NCI-H2081 (cell line): ENCODE measurements at regions not wholly inside any gene's neighbourhood (a gene's known extent, or its start where the extent isn't known, plus 50 kb on each side); places are given as distances from the start of the nearest gene placed in this dataset.
A peak's percentile ranks its signal among the peaks of the same experiment; 100 is the strongest.

Source experiments
- DNase-seq, 2 experiments: peaks; one replicate each; lab custom pipeline; 2025; lab: John Stamatoyannopoulos, UW

DNA sequence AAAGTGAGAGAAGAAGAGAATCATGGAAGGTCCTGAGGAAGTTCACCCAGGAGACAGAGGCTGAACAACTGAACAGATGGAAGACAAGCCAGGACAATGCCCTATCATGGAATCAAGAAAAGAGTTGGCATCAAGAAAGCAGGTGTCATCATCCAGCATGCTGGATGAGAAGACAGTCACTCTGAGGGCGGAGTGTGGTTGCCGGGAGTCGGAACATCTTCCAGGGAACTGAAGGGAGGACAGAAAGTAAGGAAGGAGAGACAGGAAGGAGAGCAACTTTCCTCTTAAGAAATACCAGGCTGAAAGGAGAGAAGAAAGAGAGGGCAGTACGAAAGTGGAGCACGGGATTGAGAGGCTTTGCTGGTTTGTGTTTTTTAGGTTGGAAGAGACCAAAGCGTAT, 654.5 kb upstream of the CELF2 start:
- no peak for DNase-seq

- DNase-seq: no peak
Measured at GRCh38 chr10:10364902-10365301, 652.8 kb upstream of the CELF2 start.

DNA sequence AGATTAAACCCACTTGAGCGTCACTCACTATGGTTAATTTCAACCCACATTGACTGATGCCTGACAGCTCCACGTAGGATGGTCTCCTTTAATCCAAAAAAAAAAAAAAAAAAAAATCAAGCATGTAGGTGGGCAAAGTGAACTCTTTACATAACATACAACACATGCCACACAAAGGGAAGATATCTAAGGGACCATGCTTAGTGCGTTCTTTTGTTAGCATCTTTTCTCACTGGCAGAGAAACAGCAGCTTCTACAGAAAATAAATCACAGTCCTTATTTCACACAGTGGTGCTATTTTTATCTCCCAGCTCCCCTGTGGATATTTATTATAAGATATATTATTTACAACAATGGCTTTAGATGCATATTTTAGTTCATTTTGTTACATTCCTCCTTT, 652.0 kb upstream of the CELF2 start:
- DNase-seq: no peak

GRCh38 chr10:10366836-10367235, 650.8 kb upstream of the CELF2 start:
- DNase-seq: no peak

DNA sequence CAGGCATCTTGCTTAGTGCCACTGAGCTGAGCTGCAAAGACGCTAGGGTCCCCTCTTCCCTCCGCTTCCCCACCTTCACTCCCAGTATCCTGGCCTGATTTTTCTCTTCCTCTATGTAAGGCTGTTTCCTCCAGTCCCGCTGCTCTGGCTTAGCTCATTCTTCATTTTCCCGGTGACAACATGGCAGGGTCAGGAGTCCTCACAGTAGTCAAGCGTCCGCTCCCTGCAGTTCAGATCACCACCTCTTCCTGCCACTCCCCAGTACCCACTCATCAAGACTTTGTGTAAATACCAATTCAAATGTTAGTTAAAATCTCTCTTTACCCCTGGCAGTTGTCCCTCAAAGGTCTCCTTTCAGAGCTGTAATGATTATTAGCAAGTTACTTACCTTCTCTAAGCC, 650.4 kb upstream of the CELF2 start:
- DNase-seq: peak; percentile 25 to 81

DNA sequence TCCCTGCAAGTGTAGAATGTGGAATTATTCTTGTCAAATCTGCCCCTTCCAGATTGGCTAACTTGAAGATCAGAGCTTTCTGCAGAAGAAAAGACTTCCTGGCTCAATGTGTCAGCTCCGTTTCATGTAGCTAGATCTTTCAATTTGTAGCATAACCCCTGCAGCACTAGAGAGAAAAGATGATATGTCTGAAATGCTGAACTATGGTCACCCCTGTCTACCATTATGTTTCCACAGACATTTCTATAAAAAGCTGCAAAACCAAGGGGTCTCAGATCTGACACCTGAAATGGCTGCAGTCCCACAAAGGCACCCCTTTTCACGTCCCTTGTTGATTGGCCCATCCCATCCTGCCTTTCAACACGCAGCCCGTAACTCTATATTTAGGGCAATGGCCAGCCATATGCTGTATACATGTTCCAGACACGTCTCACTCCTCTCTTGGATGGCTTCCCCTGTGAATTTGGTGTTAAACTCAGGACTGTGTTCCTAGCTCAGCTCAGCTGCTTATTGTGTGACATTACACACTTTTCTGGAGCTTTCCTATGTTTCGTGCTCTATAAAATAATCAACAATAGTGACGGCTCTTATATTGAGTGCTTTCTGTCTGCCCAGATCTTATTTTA, 648.6 kb upstream of the CELF2 start:
- no peak for DNase-seq

GRCh38 chr10:10385831-10386230, 631.8 kb upstream of the CELF2 start:
- peak in 1 of 2 experiments; percentile 30 for DNase-seq

DNA sequence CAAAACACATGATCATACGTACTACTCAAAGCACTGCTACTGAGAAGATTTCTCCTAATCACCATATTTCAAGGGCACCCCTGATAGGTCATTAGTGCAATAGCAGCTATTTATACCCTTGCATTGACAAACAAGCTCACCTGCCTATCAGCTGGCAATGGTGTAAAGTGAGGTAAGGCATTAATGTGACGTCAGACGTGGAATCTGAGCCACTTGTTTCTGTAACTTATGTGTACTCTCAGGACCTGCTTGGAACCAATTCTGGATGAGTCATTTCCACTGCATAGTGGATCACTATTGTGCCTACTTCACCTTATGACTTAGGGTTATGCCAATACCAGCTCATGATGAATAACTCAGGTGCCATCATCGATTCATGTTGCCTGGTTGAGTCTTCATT, 628.5 kb upstream of the CELF2 start:
- DNase-seq: no peak

- DNase-seq: no peak
Measured at GRCh38 chr10:10392511-10392910, 625.2 kb upstream of the CELF2 start.

- no peak for DNase-seq
Measured at GRCh38 chr10:10394933-10395658, 622.6 kb upstream of the CELF2 start.

GRCh38 chr10:10396601-10397000, 621.1 kb upstream of the CELF2 start:
- no peak for DNase-seq

DNA sequence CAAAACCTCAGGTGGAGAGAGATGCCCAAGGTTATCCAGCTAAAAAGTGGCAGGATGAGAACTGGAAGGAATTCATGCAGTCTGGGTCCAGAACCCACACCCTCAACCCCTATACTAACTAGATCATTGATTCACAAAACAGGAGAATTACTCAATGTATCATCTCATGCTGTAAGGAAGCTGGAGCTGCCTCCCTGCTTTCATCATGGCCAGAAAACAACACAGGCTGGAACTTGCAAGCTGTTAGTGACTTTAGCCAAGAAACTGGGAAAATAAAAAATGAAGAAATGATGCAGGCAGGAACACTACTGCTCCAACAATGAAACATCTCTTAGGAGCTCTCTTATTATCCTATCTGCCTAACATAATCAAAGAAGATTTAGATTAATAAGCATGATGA, 619.8 kb upstream of the CELF2 start:
- no peak for DNase-seq

DNA sequence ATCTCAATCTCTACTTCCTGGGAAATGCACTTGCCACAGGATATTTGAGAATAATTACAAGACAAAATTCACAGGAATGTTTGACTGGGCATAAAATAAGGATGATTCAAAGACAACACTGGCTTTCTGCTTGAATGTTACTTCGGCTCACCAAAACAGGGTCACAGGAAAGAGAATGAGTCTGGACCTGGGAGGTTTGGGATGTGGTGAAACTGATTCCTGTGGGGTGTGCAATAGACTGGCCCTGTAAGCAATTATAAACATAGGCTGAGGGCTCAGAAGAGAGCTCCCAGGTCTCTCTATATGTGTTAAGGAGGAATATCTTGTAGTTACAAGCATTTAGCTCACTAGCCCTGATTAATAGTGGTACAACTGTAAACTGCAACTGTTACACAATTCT, 613.9 kb upstream of the CELF2 start:
- DNase-seq: no peak

DNA sequence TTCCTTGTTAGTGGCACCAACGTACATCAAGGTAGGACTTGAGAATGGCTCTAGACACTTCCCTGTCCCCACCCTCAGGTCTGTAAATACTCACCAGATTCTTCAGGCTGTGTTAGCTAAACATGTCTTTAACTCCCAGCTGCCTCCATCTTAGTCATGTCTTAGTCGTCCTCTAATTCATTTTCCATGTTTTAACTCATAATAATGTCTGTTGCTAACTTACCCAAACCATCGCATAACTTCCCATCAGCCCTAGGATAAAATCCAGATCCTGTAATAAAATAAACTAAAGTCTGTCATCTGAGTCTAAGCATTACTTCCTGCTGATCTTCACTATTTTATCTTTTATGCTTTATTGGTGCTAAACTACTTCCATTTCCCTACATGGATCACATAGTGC, 600.0 kb upstream of the CELF2 start:
- DNase-seq: no peak

GRCh38 chr10:10418387-10418786, 599.3 kb upstream of the CELF2 start:
- no peak for DNase-seq

- no peak for DNase-seq
Measured at GRCh38 chr10:10421071-10421470, 596.6 kb upstream of the CELF2 start.

DNA sequence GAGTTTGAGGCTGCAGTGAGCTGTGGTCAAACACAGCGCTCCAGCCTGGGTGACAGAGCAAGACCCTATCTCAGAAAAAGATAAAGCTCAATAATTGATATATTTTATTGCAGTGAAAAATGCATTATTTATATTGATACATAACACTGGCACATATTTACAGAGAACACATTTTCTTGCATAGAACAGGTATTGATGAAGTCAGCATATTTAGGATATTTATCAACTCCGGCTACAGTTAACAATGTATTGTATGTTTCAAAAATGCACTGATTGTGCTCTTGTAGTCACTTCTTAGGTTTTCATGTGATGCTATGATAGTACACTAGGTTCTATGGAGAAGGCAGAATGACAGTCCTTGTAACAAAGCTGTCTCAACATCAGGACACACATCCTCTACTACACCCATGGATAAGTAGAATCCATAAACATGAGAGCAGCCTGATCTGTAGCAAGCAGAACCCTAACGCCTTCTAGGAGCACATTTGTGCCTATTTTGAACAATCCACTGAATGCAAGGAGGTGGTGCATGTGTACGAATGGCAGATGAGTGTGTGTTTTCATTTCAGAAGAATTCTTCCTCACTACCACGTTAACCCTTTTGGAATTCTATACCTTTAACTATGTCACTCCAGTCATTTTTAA, 586.1 kb upstream of the CELF2 start:
- DNase-seq: no peak

- no peak for DNase-seq
Measured at GRCh38 chr10:10432296-10433035, 585.2 kb upstream of the CELF2 start.

DNA sequence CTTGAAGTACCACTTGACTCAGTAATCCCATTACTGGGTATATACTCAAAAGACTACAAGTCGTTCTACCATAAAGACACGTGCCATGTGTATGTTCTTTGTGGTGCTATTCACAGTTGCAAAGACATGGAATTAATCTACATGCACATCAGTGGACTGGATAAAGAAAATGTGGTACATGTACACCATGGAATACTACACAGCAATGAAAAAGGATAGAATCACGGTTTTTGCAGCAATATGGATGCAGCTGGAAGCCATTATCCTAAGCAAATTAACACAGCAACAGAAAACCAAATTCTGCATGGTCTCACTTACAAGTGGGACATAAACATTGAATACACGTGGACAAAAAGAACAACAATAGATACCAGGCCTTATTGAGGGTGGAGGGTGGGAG, 583.4 kb upstream of the CELF2 start:
- DNase-seq: no peak

GRCh38 chr10:10437886-10438285, 579.8 kb upstream of the CELF2 start:
- DNase-seq: no peak

DNA sequence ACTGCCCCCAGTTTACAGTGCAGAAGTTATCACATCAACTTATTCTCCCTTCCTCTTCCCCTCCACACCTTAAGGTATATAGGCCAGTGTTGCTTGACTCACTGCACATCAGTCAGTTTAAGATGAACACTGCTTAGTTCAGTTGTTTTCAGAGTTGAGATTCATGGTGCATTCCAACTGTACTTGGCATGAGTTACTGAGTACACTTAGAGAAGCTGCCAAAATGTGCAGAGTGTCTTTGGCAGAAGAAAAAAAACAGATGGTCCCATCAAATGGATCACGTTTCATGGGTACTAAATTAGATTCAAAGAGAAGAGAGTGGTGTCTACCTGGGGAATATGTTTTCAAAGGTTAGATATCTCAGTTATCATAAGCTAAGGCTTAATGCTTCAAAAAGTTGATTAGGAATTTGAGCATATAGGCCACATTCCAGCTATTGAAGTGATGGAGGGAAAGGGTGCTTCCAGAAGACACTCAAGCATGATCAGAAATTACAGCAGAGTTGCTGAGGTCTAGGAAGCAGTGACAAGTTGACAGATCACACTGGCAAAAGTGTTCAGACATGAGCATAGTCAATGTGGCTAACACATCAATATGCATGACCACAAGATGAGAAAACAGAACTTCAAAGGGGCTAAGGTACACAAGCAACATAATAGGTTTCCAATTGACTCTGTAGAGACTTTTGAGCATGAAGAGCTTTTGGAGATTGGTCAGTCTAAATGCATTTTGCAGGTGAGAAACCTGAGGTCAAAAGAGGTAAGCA, 579.2 kb upstream of the CELF2 start:
- DNase-seq: no peak

DNA sequence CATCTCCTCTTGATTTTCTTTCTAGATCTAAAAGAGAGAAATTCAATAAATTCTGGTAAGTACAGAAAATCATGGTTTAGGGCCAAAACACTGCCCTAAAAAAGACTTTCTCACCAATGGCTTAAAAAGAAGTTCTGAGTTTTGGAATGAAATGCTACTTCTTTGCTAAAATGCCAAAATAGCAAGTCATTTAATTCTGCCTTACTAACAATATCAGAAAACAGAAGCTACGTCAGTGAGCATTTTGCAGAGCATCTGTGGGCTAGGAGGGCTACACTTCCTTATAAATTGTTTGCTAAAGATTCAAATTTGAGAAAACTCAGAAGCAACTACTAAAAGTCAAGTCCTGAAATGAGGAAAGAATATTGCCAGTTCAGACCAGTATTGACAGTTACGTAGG, 560.8 kb upstream of the CELF2 start:
- no peak for DNase-seq
